Testis (tissue), 2 donors: ENCODE measurements at regions not wholly inside any gene's neighbourhood (a gene's known extent, or its start where the extent isn't known, plus 50 kb on each side); places are given as distances from the start of the nearest gene placed in this dataset.

Experiments
- POLR2A ChIP-seq: fragments of 450-650 bp; IDR thresholded peaks from one replicate; pipeline ENCODE4 v1.6.1; 2017; ENCODE audit warnings: antibody characterized with exemption, mild to moderate bottlenecking, moderate library complexity
- TF ChIP-seq, protein P1 (sequence below), 3 experiments: fragments of 450-650 bp in 2 of 3; fragments of 200-600 bp in 1 of 3; sonication (generic) in 1 of 3; IDR thresholded peaks; one replicate each; pipeline ENCODE4 v1.5.1; 2016 to 2019; ENCODE audit warnings: antibody characterized with exemption in 3 of 3, mild to moderate bottlenecking in 2 of 3, moderate library complexity in 1 of 3

DNA sequence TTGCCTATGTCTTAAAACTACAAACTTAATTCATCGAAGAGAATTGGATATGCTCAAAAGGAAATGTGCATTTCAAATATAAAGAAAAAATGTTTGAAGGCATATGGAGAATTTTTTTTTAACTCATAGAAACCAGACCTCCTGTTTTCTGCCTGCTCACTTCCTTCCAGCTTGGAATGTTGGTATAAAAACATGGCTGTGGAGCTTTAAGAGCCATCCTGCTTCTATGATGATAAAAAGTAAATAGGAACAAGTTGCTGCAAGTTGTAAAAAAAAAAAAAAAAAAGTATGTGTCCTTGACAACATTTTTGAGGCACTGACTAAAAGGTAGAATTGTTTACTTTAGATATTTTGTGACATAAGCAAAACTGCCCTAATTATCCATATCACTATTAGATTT, 1230.7 kb downstream of the PCDH9 start:
- TF ChIP-seq, protein P1, sequence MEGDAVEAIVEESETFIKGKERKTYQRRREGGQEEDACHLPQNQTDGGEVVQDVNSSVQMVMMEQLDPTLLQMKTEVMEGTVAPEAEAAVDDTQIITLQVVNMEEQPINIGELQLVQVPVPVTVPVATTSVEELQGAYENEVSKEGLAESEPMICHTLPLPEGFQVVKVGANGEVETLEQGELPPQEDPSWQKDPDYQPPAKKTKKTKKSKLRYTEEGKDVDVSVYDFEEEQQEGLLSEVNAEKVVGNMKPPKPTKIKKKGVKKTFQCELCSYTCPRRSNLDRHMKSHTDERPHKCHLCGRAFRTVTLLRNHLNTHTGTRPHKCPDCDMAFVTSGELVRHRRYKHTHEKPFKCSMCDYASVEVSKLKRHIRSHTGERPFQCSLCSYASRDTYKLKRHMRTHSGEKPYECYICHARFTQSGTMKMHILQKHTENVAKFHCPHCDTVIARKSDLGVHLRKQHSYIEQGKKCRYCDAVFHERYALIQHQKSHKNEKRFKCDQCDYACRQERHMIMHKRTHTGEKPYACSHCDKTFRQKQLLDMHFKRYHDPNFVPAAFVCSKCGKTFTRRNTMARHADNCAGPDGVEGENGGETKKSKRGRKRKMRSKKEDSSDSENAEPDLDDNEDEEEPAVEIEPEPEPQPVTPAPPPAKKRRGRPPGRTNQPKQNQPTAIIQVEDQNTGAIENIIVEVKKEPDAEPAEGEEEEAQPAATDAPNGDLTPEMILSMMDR (IDR thresholded peaks at IDR 0.05): no peak
- TF ChIP-seq POLR2A: no peak
